GM21528 (cell line): ENCODE measurements at regions not wholly inside any gene's neighbourhood (a gene's known extent, or its start where the extent isn't known, plus 50 kb on each side); places are given as distances from the start of the nearest gene placed in this dataset.
"Not testable (repeated sequence)": the region's sequence is repeated elsewhere in the genome, so short reads cannot be mapped to it uniquely, and the experiment has no call there.

ENCODE experiments used
- ATAC-seq: cut with Tn5 transposase; IDR thresholded peaks from one replicate; pipeline ENCODE4 v1.9.1; 2021; ENCODE audit warnings: mild to moderate bottlenecking, moderate library complexity; ENCODE audit not compliant: unreplicated experiment, low FRiP score

GRCh38 chr3:82208002-82208710, 446.7 kb upstream of the GBE1 start:
- ATAC-seq, result no peak

GRCh38 chr3:82202269-82202668, 440.8 kb upstream of the GBE1 start:
- ATAC-seq, result no peak

- ATAC-seq, result no peak
These were observed 439.9 kb upstream of the GBE1 start for GRCh38 chr3:82201316-82201715.

- ATAC-seq, result no peak
These were observed 436.6 kb upstream of the GBE1 start for GRCh38 chr3:82198009-82198408.

GRCh38 chr3:82196645-82197044, 435.2 kb upstream of the GBE1 start:
- ATAC-seq, result no peak

GRCh38 chr3:82194870-82195269, 433.4 kb upstream of the GBE1 start:
- ATAC-seq, result no peak

GRCh38 chr3:82186017-82186416, 424.6 kb upstream of the GBE1 start:
- no peak for ATAC-seq

- no peak for ATAC-seq
These were observed 417.8 kb upstream of the GBE1 start for GRCh38 chr3:82179291-82179690.

- no peak for ATAC-seq
These were observed 416.8 kb upstream of the GBE1 start for GRCh38 chr3:82178291-82178690.

- no peak for ATAC-seq
These were observed 416.3 kb upstream of the GBE1 start for GRCh38 chr3:82177774-82178173.

GRCh38 chr3:82165266-82165665, 403.8 kb upstream of the GBE1 start:
- ATAC-seq, result no peak

- ATAC-seq, result no peak
These were observed 402.6 kb upstream of the GBE1 start for GRCh38 chr3:82163907-82164520.

- ATAC-seq, result no peak
These were observed 396.5 kb upstream of the GBE1 start for GRCh38 chr3:82157952-82158351.

GRCh38 chr3:82153892-82154291, 392.4 kb upstream of the GBE1 start:
- ATAC-seq, result not testable (repeated sequence)

GRCh38 chr3:82145742-82146141, 384.3 kb upstream of the GBE1 start:
- no peak for ATAC-seq

- ATAC-seq, result no peak
These were observed 383.4 kb upstream of the GBE1 start for GRCh38 chr3:82144811-82145210.

GRCh38 chr3:82143661-82144412, 382.4 kb upstream of the GBE1 start:
- ATAC-seq, result no peak

- no peak for ATAC-seq
These were observed 380.1 kb upstream of the GBE1 start for GRCh38 chr3:82141592-82141991.

GRCh38 chr3:82137861-82138260, 376.4 kb upstream of the GBE1 start:
- ATAC-seq, result no peak

- ATAC-seq, result no peak
These were observed 375.6 kb upstream of the GBE1 start for GRCh38 chr3:82137050-82137449.

- peak; percentile 91 for ATAC-seq
These were observed 371.7 kb upstream of the GBE1 start for GRCh38 chr3:82133070-82133606.
